ENCODE measurements at regions not wholly inside any gene's neighbourhood (a gene's known extent, or its start where the extent isn't known, plus 50 kb on each side); places are given as distances from the start of the nearest gene placed in this dataset.

GRCh38 chr20:10978019-10978702 is 304.4 kb upstream of the JAG1 start:
- Histone ChIP-seq H3K27me3 (ENCODE audit: control insufficient read depth in 1 of 2, insufficient read depth in 2 of 2, low read length in 2 of 2) (peaks cover 0 to 2% of the 10 kb centered on the region in 2 experiments; a peak in 1 of 5 replicates), H3K4me3 (replicated peaks in 1 of 3; ENCODE audit: insufficient read depth in 1 of 3, low read depth in 2 of 3, low read length in 3 of 3) (no peak overlapping the region), H3K79me2 (ENCODE audit: insufficient read depth, low read length) (no peaks in the 10 kb centered on the region), H3K9me3 (ENCODE audit: low read length) (no peaks in the 10 kb centered on the region), H3K4me1 (ENCODE audit: insufficient read depth, low read length) (no peaks in the 10 kb centered on the region), H3K9ac (ENCODE audit: insufficient read depth, low read depth, low read length) (no peak overlapping the region), H4K20me1 (ENCODE audit: insufficient read depth, low read length) (no peaks in the 10 kb centered on the region), H3K36me3 (replicated peaks in 1 of 2; ENCODE audit: control insufficient read depth in 1 of 2, insufficient read depth in 2 of 2, low read length in 2 of 2) (no peaks in the 10 kb centered on the region), H3K27ac (ENCODE audit: extremely low read length, insufficient read depth, low read length) (no peak overlapping the region), H2AFZ (ENCODE audit: low read length) (no peak overlapping the region), H3K4me2 (ENCODE audit: low read depth, low read length) (no peak overlapping the region)
- DNase-seq (ENCODE audit: low spot score) (no peak), FAIRE-seq (no peak), ATAC-seq (no peak)
- 22% methylated on average over 4 of the region's 4 CpGs for WGBS (ENCODE audit: low lambda C conversion rate)
- no TSS peak for BruUV-seq (replicated peaks)
- CTCF ChIA-PET (ENCODE audit: low intra/inter-chr PET ratio, low total read pairs), result no interaction called here
- in situ Hi-C loops (cut with HindIII; ENCODE audit: extremely low pct_ligation_motif_present, low pct_unique_long_range_greater_than_20kb) (no loop called here), intact Hi-C loops (cut with micrococcal nuclease; ENCODE audit: unreplicated experiment) (no loop called here)
- no peak for TF ChIP-seq RFX1 (IDR thresholded peaks at IDR 0.05)
- no peak for TF ChIP-seq ZNF296 (CRISPR knock-in tag; conservative IDR thresholded peaks at IDR 0.05)
- no peak for TF ChIP-seq ZC3H4 (CRISPR knock-in tag; IDR thresholded peaks at IDR 0.05; ENCODE audit: borderline replicate concordance)
- no peak for TF ChIP-seq IKZF1 (IDR thresholded peaks at IDR 0.05)
- no peak for TF ChIP-seq SP1 (IDR thresholded peaks at IDR 0.05)
- TF ChIP-seq SP1 (CRISPR knock-in tag; IDR thresholded peaks at IDR 0.05), result no peak
- no peak for TF ChIP-seq TBX3 (IDR thresholded peaks at IDR 0.05; ENCODE audit: borderline replicate concordance)
- no peak for TF ChIP-seq MED8 (CRISPR knock-in tag; IDR thresholded peaks at IDR 0.05; ENCODE audit: insufficient replicate concordance)
- TF ChIP-seq NCOA5 (CRISPR knock-in tag; IDR thresholded peaks at IDR 0.05), result no peak
- TF ChIP-seq ZNF549 (CRISPR knock-in tag; IDR thresholded peaks at IDR 0.05), result no peak
- no peak for TF ChIP-seq SYNCRIP (IDR thresholded peaks at IDR 0.05; ENCODE audit: insufficient read depth, low read depth, low read length)
- no peak for TF ChIP-seq ZNF18 (CRISPR knock-in tag; IDR thresholded peaks at IDR 0.05; ENCODE audit: insufficient replicate concordance)
- TF ChIP-seq ZNF382 (CRISPR knock-in tag; IDR thresholded peaks at IDR 0.05; ENCODE audit: borderline replicate concordance), result no peak
- no peak for TF ChIP-seq ZNF180 (CRISPR knock-in tag; IDR thresholded peaks at IDR 0.05; ENCODE audit: borderline replicate concordance, low read depth)
- TF ChIP-seq FIP1L1 (IDR thresholded peaks at IDR 0.05; ENCODE audit: borderline replicate concordance, insufficient read depth, low read depth, low read length), result no peak
- POLR2A ChIA-PET, result no interaction called here
